ENCODE measurements at regions not wholly inside any gene's neighbourhood (a gene's known extent, or its start where the extent isn't known, plus 50 kb on each side); places are given as distances from the start of the nearest gene placed in this dataset.

DNA sequence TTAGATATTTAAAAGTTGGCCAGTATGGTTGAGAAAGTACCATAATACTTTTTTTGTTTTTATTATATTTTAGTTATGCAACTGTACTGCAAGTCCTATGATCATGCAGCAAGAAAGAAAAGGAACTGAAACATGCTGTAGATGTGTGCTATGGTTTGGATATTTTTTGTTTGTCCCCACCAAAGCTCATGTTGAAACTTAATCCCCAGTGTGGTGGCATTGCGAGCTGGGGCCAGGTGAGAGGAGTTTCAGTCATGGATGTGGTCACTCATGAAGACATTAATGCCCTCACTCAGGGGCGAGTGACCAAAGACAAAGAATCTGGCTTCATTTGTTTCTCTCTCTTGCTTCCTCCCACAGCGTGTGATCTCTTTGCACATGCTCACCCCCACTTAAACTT, 393.9 kb downstream of the PAX1 start:
- no peak for TF ChIP-seq CTCF (IDR thresholded peaks at IDR 0.05; ENCODE audit: low read depth, low read length, poor library complexity, severe bottlenecking)
- no peak for TF ChIP-seq EZH2phosphoT487 (IDR thresholded peaks at IDR 0.05; ENCODE audit: borderline replicate concordance, low read length)

Measured in DOHH2 (cell line).